GM18511 (cell line): ENCODE measurements at regions not wholly inside any gene's neighbourhood (a gene's known extent, or its start where the extent isn't known, plus 50 kb on each side); places are given as distances from the start of the nearest gene placed in this dataset.

ENCODE experiments used
- ATAC-seq: cut with Tn5 transposase; IDR thresholded peaks from one replicate; pipeline ENCODE4 v1.9.1; 2021; ENCODE audit warnings: mild to moderate bottlenecking, moderate library complexity; ENCODE audit not compliant: unreplicated experiment

DNA sequence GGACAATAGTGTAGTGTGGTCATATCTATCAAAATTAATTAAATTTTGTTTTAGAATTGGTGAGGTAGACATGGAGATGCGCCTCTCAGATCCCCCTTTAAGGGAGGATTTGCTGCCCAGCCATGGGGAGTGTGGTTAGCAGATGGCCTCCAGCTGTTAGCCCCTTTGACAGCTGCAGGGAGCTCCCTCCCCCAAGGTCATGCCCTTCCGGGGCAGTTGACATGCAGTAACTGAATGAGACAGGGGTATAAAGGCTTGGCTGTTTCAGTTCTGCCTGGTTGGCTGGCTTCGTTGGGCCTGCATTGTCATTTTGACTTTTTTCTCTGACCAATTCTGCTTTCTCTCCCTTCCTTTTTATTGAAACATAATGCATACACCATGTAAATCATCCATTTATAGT, 291.5 kb upstream of the SRRM4 start:
- ATAC-seq = peak; percentile 98

GRCh38 chr12:118690506-118690905, 290.8 kb upstream of the SRRM4 start:
- no peak for ATAC-seq

GRCh38 chr12:118694128-118694775, 287.1 kb upstream of the SRRM4 start:
- ATAC-seq = no peak

DNA sequence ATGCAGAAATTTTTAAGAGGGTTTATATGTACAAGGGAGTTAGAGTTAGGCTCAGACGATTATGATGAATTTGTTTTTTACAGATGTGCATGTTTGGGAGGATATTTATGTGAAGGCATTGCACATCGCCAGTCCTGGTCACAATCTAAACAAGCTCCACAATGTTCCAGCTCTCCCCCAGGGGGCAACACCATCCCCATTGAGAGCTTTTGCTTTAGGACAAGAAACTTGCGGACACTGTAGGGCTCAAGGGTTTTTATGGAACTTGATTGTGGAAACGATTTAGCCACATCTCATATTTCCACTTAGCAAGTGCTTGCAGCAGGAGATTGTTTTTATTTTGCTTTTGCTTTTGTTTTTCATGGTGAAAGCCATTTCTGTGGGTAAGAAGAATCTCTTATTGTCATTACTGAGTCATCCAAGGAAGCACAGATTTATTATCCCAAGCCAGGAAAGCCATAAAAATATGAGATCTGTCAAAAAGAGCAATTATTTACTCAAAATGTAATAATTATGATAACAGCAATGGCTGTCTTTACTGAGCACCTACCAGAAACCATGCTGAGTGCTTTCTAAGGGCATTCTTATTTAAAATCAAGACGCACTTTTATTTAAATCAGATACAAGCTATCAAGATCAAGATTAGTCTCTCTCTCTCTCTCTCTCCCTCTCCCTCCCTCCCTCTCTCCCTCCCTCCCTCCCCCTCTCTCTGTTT, 276.7 kb upstream of the SRRM4 start:
- ATAC-seq = no peak

DNA sequence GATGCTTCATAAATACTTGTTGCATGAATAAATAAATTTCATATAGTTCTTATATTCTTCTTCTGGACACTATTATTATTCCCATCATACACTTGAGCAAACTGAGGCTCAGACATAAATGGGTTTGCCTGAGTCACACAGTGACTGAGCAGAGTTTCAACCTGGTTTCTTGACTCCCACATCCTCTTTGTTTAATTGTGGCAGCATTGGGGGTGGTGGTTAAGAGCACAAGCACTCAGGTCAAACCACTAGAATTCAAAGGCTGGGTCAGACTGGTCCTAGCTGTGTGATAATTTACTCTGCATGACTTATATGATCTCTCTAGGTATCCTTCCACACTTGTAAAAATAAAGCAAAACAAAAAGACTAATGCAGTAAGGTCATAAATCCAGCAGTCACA, 274.9 kb upstream of the SRRM4 start:
- no peak for ATAC-seq

DNA sequence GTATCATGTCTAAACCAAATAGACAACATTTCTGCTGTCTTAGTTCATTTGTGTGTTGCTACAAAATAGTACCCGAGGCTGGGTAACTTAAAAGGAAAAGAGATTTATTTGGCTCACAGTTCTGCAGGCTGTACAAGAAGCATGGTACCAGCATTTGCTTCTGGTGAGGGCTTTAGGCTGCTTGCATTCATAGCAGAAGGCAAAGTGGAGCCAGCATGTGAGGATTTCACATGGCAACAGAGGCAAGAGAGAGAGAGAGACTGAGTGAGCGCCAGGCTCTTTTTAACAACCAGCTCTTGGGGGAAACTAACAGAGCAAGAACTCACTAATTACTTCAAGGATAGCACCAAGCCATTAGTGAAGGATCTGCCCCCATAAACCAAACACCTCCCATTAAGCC, 271.4 kb upstream of the SRRM4 start:
- no peak for ATAC-seq

GRCh38 chr12:118711185-118711584, 270.2 kb upstream of the SRRM4 start:
- ATAC-seq = no peak

GRCh38 chr12:118714051-118714460, 267.3 kb upstream of the SRRM4 start:
- ATAC-seq = peak; percentile 84

DNA sequence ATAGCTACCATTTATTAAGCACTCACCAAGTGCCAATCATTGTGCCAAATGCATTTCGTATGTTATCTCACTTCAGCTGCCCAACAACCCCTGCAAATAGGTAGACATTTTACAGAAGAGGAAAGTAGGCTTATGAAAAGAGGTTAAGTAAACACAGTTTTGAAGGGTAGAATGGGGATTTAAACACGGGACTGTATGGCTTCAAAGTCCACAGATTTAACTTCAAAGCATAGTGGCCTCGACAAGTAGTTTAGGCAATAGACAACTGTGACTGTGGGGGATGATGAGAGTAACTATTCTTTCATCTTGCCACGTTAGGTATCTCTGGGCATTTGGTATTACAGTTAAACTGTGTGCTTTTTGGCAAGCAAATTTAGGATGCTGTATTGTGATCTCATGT, 266.8 kb upstream of the SRRM4 start:
- ATAC-seq = no peak

DNA sequence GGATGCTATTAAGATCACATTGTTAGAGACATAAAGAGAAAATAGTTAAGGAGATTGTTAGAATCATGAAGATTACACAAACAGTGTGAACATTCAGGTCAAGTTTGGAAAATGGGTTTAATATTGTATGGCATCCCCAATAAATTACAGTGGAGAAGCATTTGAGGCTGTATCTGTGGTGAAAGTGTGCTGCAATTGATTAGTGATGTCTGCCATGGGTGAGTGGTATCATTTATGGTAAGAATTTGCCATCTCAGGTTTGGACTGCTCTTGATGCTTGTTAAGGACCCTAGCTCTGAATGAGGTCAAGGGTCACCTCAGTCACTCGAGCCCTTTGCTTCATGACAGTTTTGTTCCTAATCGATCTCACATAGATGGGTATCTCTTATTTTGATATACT, 265.7 kb upstream of the SRRM4 start:
- ATAC-seq = no peak

DNA sequence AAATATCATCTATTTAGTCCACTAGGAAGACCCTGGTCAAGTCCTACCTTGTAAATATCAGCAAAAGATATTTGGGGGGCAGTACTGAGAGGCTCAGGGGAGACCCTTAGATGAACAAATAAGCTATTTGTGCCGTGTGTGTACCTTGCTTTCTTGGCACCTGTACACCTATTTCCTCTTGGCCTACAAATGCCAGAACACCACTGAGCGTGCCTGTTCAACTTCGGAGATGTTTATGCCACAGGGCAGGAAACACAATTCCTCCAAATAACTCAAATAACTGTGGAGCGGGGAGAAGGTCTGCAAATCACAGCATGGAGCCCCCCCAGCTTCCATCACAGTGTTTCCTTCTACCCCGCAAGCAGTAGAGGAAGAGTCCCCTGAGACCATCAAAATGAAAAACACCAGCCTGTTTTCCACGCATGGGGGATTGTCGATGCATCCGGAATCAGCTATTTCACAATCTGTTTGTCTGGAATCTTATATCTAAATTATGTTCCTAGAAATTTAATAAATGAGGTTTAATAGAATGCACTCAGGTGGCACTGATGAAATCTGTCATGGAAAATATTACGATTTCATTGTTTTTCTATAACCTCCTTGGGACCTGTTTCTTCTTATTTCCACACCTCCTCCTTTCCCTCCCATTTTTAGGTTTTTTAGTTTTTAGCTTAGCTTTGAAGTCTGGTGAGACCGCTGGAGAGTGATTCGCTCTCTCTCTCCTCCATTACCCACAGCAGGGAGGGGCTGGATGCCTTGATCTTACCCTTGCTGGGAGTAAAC, 254.0 kb upstream of the SRRM4 start:
- no peak for ATAC-seq

DNA sequence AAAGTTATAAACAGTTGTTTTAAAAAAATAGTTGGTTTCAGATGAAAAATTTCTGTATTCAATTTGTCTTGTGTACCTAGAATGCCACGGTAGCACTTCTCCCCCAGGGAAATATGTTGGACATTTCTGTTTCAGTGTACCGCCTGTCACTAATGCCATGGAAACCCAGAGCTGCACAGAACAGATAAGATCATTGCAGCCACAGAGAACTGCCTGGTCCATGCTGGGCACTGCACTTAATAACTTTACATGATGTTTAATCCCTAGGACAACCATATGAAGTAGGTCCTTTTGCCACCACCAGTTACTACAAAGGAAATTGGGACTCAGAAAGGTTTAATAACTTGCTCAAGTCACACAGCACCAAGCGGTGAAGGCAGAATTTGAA, 253.4 kb upstream of the SRRM4 start:
- ATAC-seq = no peak

- ATAC-seq = no peak
Measured at GRCh38 chr12:118734266-118734665, 247.1 kb upstream of the SRRM4 start.

DNA sequence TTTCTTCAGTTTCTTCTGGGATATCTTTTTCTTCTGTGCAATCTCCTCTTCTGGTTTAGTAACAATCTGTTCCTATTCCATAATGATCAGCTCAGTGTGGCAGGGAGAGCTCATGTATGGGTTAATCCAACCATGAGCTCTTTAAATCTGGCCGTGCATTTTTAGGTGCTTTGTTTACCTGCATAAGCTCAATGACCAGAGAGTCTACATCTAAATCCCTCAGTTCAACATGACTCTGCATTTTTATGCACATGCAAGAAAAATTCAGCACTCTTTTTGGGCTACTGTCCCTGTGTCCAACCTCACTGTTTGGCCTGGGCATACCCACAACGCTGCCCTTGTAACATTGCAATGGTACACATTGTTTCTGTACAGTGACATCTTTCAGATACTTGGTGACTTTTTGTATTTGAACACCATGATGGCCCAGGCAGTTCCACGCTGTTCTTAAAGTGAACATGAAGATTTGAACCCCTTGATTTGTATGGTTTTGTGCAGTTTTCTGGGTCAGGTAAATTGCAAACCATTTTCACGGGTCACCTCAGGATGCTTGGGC, 243.3 kb upstream of the SRRM4 start:
- ATAC-seq = no peak

GRCh38 chr12:118741194-118741593, 240.1 kb upstream of the SRRM4 start:
- ATAC-seq = no peak

DNA sequence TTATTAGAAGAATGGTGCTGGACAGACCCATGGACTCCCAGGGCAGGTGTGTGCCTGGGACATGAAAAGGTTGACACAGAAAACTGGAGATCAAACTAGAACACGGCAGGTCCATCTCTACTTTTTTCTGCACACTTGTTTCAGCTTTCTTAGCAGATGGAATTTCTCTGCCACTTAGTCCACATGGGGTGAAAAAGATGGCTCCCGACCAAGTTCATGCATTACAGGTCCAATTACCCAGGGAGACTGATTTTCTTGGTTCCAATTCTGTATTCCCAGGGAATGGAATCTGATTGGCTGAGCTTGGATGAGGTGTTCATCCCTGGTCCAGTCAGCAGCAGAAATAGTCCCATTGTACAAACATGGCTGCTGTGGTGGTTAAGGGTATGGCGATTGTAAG, 238.9 kb upstream of the SRRM4 start:
- no peak for ATAC-seq

GRCh38 chr12:118743896-118744700, 237.2 kb upstream of the SRRM4 start:
- ATAC-seq = no peak

DNA sequence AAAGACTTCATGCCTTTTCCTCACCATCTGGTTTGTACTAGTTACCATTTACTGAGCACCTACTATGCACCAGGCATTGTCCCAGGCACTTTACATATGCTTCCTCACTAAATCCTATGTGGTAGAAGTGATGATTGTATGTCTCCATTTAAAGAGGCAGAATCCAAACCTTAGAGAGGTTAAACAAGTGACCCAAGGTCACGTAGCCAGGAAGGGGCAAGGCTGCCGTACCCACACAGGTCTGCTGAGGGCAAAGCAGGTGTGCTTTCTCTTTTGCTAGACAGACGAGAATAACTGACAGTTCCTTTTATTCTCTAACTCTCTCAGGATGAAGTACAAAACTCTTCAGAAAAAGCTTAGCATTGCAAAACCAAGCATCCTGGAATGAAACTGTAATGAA, 235.2 kb upstream of the SRRM4 start:
- ATAC-seq = no peak

- ATAC-seq = no peak
Measured at GRCh38 chr12:118746960-118747359, 234.4 kb upstream of the SRRM4 start.

- no peak for ATAC-seq
Measured at GRCh38 chr12:118747771-118748170, 233.6 kb upstream of the SRRM4 start.
